HepG2 (cell line): ENCODE measurements at regions not wholly inside any gene's neighbourhood (a gene's known extent, or its start where the extent isn't known, plus 50 kb on each side); places are given as distances from the start of the nearest gene placed in this dataset.

ENCODE experiments used
- ATAC-seq: fragments of 200-7000 bp; cut with Tn5 transposase; 3 replicates; pipeline ENCODE4 v1.9.1; 2020; ENCODE audit warnings: mild to moderate bottlenecking, moderate library complexity
- BruUV-seq: library from RNA; stranded (reverse); fragments of 400-500 nt; replicated peaks from 2 replicates; lab custom pipeline; 2021; lab: Mats Ljungman, UMichigan
- CTCF ChIA-PET: fragments of 300-600 bp; formaldehyde crosslinking; extraction: SDS; loops from one replicate; lab custom pipeline; 2021; ENCODE audit warnings: low total read pairs, inconsistent platforms, low intra/inter-chr PET ratio; lab: Yijun Ruan, JAX
- POLR2A ChIA-PET: fragments of 350-600 bp; sonication (Branson Sonifier 250); formaldehyde crosslinking; loops from one replicate; lab custom pipeline; 2020; ENCODE audit warnings: antibody characterized with exemption, inconsistent platforms; lab: Yijun Ruan, JAX
- DNase-seq: peaks from one replicate; pipeline ENCODE4 v3.0.0-alpha.2; 2015; ENCODE audit warnings: low spot score
- FAIRE-seq: peaks from 3 replicates; lab custom pipeline; 2011; peaks lifted over from hg19 to GRCh38; lab: Jason Lieb, UNC
- H2AFZ ChIP-seq: one replicate; pipeline ENCODE4 v1.6.1; 2011; ENCODE audit warnings: low read length, inconsistent platforms
- H3K27ac ChIP-seq: fragments of 300-600 bp; 3 replicates; pipeline ENCODE4 v1.8.0; 2011; ENCODE audit warnings: mixed run types, mild to moderate bottlenecking, mixed read lengths, low read length, inconsistent platforms; ENCODE audit not compliant: insufficient read depth; ENCODE audit errors: extremely low read length
- H3K27me3 ChIP-seq, 2 experiments: fragments of 200-600 bp in 1 of 2; 2 replicates in 1 of 2; 3 replicates in 1 of 2; pipeline versions ENCODE4 v1.6.0 to v1.8.0; 2011; ENCODE audit warnings: low read length in 2 of 2, mild to moderate bottlenecking in 2 of 2, moderate library complexity in 2 of 2, inconsistent platforms in 1 of 2; ENCODE audit not compliant: insufficient read depth in 2 of 2, control insufficient read depth in 1 of 2
- H3K36me3 ChIP-seq, 2 experiments: fragments of 200-600 bp in 1 of 2; replicated peaks in 1 of 2; 2 replicates in 1 of 2; 3 replicates in 1 of 2; pipeline versions ENCODE4 v1.5.1 to v1.8.0; 2011; ENCODE audit warnings: low read length in 2 of 2, inconsistent platforms in 1 of 2; ENCODE audit not compliant: insufficient read depth in 2 of 2, control insufficient read depth in 1 of 2
- H3K4me1 ChIP-seq: 2 replicates; pipeline ENCODE4 v1.5.1; 2012; ENCODE audit warnings: low read length, inconsistent platforms; ENCODE audit not compliant: insufficient read depth
- H3K4me2 ChIP-seq: 2 replicates; pipeline ENCODE4 v1.6.0; 2011; ENCODE audit warnings: low read depth, low read length, inconsistent platforms
- H3K4me3 ChIP-seq, 3 experiments: fragments of 200-600 bp in 1 of 3; sonication (generic), shearing (Covaris generic) in 1 of 3; replicated peaks in 1 of 3; 2 replicates each; pipeline ENCODE4 v1.5.1; 2011 to 2016; ENCODE audit warnings: low read length in 3 of 3, inconsistent platforms in 2 of 3, low read depth in 2 of 3, mild to moderate bottlenecking in 2 of 3, control low read depth in 1 of 3, mixed read lengths in 1 of 3; ENCODE audit not compliant: insufficient read depth in 1 of 3
- H3K79me2 ChIP-seq: one replicate; pipeline ENCODE4 v1.6.1; 2011; ENCODE audit warnings: low read length, inconsistent platforms; ENCODE audit not compliant: insufficient read depth
- H3K9ac ChIP-seq: 2 replicates; pipeline ENCODE4 v1.6.0; 2011; ENCODE audit warnings: mild to moderate bottlenecking, low read depth, low read length, inconsistent platforms; ENCODE audit not compliant: insufficient read depth
- H3K9me3 ChIP-seq: 2 replicates; pipeline ENCODE4 v1.5.1; 2012; ENCODE audit warnings: mild to moderate bottlenecking, low read length
- H4K20me1 ChIP-seq: 2 replicates; pipeline ENCODE4 v1.6.0; 2011; ENCODE audit warnings: inconsistent platforms, mild to moderate bottlenecking, low read length, moderate library complexity; ENCODE audit not compliant: insufficient read depth
- NPAS2 ChIP-seq: sonication (generic); formaldehyde crosslinking; IDR thresholded peaks from 2 replicates; pipeline ENCODE4 v1.8.0; 2022; ENCODE audit warnings: mild to moderate bottlenecking, missing genetic modification reagents, borderline replicate concordance
- STAT5B ChIP-seq: sonication (generic); formaldehyde crosslinking; IDR thresholded peaks from 2 replicates; pipeline ENCODE4 v1.4.0; 2020; ENCODE audit warnings: missing genetic modification reagents
- U2AF2 ChIP-seq: fragments of 200-400 bp; formaldehyde crosslinking; IDR thresholded peaks from 2 replicates; pipeline ENCODE4 v1.6.1; 2017; ENCODE audit warnings: low read depth, mild to moderate bottlenecking, low read length
- UBTF ChIP-seq: sonication (generic); formaldehyde crosslinking; IDR thresholded peaks from 2 replicates; pipeline ENCODE4 v1.4.0; 2020; ENCODE audit warnings: mild to moderate bottlenecking, missing genetic modification reagents
- ZBTB3 ChIP-seq: sonication (generic); formaldehyde crosslinking; IDR thresholded peaks from 2 replicates; pipeline ENCODE4 v1.4.0; 2020; ENCODE audit warnings: low read depth, mild to moderate bottlenecking, moderate library complexity, missing genetic modification reagents, borderline replicate concordance
- ZNF12 ChIP-seq: sonication (generic); formaldehyde crosslinking; IDR thresholded peaks from 2 replicates; pipeline ENCODE4 v1.5.0; 2020; ENCODE audit warnings: missing genetic modification reagents
- ZNF225 ChIP-seq: sonication (generic); formaldehyde crosslinking; IDR thresholded peaks from 2 replicates; pipeline ENCODE4 v1.4.0; 2020; ENCODE audit warnings: mild to moderate bottlenecking, missing genetic modification reagents
- ZNF317 ChIP-seq: sonication (generic); formaldehyde crosslinking; IDR thresholded peaks from 2 replicates; pipeline ENCODE4 v1.5.0; 2020; ENCODE audit warnings: mild to moderate bottlenecking, missing genetic modification reagents
- ZNF556 ChIP-seq: sonication (generic); formaldehyde crosslinking; IDR thresholded peaks from 2 replicates; pipeline ENCODE4 v1.4.0; 2020; ENCODE audit warnings: mild to moderate bottlenecking, missing genetic modification reagents, borderline replicate concordance
- WGBS: methylation state at CpG from one replicate; pipeline ENCODE4 v1.1.6; 2017; ENCODE audit warnings: low lambda C conversion rate; 5-methylcytosine and 5-hydroxymethylcytosine counted together
- in situ Hi-C: cut with HindIII; loops from 2 replicates; pipeline ENCODE4 v1.10.0; 2017; ENCODE audit warnings: low pct_unique_long_range_greater_than_20kb; ENCODE audit not compliant: extremely low pct_ligation_motif_present
- intact Hi-C: fragments of 100-400 bp; cut with micrococcal nuclease; formaldehyde crosslinking; loops from one replicate; pipeline ENCODE4 v1.10.0; 2022; ENCODE audit not compliant: unreplicated experiment
- TF ChIP-seq, protein P1 (sequence below): sonication (generic); formaldehyde crosslinking; conservative IDR thresholded peaks from 2 replicates; pipeline ENCODE4 v1.8.1; 2023; ENCODE audit warnings: missing genetic modification reagents

- Histone ChIP-seq H4K20me1 (no peaks in the 10 kb centered on the region), H3K4me1 (peaks cover 20% of the 10 kb centered on the region), H3K9ac (no peak overlapping the region), H3K4me2 (no peak overlapping the region), H2AFZ (no peak overlapping the region), H3K27me3 (peaks cover 2 to 21% of the 10 kb centered on the region in 2 experiments; a peak in 3 of 5 replicates), H3K9me3 (no peaks in the 10 kb centered on the region), H3K79me2 (no peaks in the 10 kb centered on the region), H3K4me3 (no peak overlapping the region), H3K27ac (no peak overlapping the region), H3K36me3 (no peaks in the 10 kb centered on the region)
- BruUV-seq: no TSS peak
- intact Hi-C loops: no loop called here
- TF ChIP-seq STAT5B (no peak), ZNF12 (CRISPR knock-in tag) (no peak), UBTF (CRISPR knock-in tag) (no peak), ZNF556 (CRISPR knock-in tag) (no peak), ZBTB3 (CRISPR knock-in tag) (no peak), U2AF2 (no peak), ZNF225 (CRISPR knock-in tag) (no peak), NPAS2 (no peak), ZNF317 (CRISPR knock-in tag) (no peak)
- TF ChIP-seq, protein P1, sequence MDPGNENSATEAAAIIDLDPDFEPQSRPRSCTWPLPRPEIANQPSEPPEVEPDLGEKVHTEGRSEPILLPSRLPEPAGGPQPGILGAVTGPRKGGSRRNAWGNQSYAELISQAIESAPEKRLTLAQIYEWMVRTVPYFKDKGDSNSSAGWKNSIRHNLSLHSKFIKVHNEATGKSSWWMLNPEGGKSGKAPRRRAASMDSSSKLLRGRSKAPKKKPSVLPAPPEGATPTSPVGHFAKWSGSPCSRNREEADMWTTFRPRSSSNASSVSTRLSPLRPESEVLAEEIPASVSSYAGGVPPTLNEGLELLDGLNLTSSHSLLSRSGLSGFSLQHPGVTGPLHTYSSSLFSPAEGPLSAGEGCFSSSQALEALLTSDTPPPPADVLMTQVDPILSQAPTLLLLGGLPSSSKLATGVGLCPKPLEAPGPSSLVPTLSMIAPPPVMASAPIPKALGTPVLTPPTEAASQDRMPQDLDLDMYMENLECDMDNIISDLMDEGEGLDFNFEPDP (CRISPR knock-in tag): no peak
- WGBS: 31% methylated on average over 7 of the region's 7 CpGs
- in situ Hi-C loops: no loop called here
- ATAC-seq (no peak), DNase-seq (no peak), FAIRE-seq (no peak)
- CTCF ChIA-PET: no interaction called here
- POLR2A ChIA-PET: no interaction called here
Measured at GRCh38 chr2:234570476-234570875, 73.6 kb upstream of the ARL4C start.
